Suprapubic skin (tissue), 3 donors: ENCODE measurements at regions not wholly inside any gene's neighbourhood (a gene's known extent, or its start where the extent isn't known, plus 50 kb on each side); places are given as distances from the start of the nearest gene placed in this dataset.
"Not testable (repeated sequence)": the region's sequence is repeated elsewhere in the genome, so short reads cannot be mapped to it uniquely, and the experiment has no call there.

ENCODE experiments used
- CTCF ChIP-seq, 2 donors: fragments of 200-600 bp in 1 of 2; fragments of 450-650 bp in 1 of 2; sonication (generic) in 1 of 2; IDR thresholded peaks; one replicate each; pipeline ENCODE4 v1.5.1; 2016 to 2019; ENCODE audit warnings: antibody characterized with exemption in 2 of 2, mild to moderate bottlenecking in 1 of 2, moderate library complexity in 1 of 2
- EP300 ChIP-seq: sonication (generic); formaldehyde crosslinking; IDR thresholded peaks from one replicate; pipeline ENCODE4 v1.6.1; 2017; ENCODE audit warnings: antibody characterized with exemption
- POLR2A ChIP-seq, 2 donors: fragments of 450-650 bp; IDR thresholded peaks; one replicate each; pipeline ENCODE4 v1.6.1; 2017; ENCODE audit warnings: antibody characterized with exemption in 2 of 2, mild to moderate bottlenecking in 2 of 2, moderate library complexity in 2 of 2

GRCh38 chr4:9539939-9540520 is 95.8 kb downstream of the DEFB131A start:
- TF ChIP-seq POLR2A (IDR thresholded peaks at IDR 0.05); CTCF (IDR thresholded peaks at IDR 0.05); EP300: not testable (repeated sequence)
